HEK293 (cell line): ENCODE measurements at regions not wholly inside any gene's neighbourhood (a gene's known extent, or its start where the extent isn't known, plus 50 kb on each side); places are given as distances from the start of the nearest gene placed in this dataset.

Source experiments
- CTCF ChIA-PET: fragments of 350-600 bp; formaldehyde crosslinking; extraction: SDS; loops from one replicate; lab custom pipeline; 2021; ENCODE audit warnings: antibody characterized with exemption; lab: Yijun Ruan, JAX
- POLR2A ChIA-PET: fragments of 300-600 bp; formaldehyde crosslinking; extraction: SDS; loops from one replicate; lab custom pipeline; 2020; ENCODE audit warnings: antibody characterized with exemption, inconsistent platforms; lab: Yijun Ruan, JAX
- H3K27ac ChIP-seq: fragments of 200-500 bp; sonication (Bioruptor generic); 2 replicates; pipeline ENCODE4 v1.5.1; 2014; ENCODE audit warnings: low read depth, low read length, control low read depth, inconsistent platforms; ENCODE audit errors: extremely low read depth
- H3K36me3 ChIP-seq, 2 experiments: fragments of 200-500 bp in 1 of 2; sonication (Bioruptor generic) in 1 of 2; 1 replicate in 1 of 2; 2 replicates in 1 of 2; pipeline ENCODE4 v1.5.1; 2014 to 2017; ENCODE audit warnings: inconsistent platforms in 2 of 2, low read length in 2 of 2; ENCODE audit not compliant: control insufficient read depth in 2 of 2, insufficient read depth in 1 of 2
- H3K4me1 ChIP-seq: fragments of 200-500 bp; sonication (Bioruptor generic); 2 replicates; pipeline ENCODE4 v1.5.1; 2014; ENCODE audit warnings: mild to moderate bottlenecking, low read length, inconsistent platforms; ENCODE audit not compliant: control insufficient read depth, insufficient read depth
- H3K4me3 ChIP-seq: 2 replicates; pipeline ENCODE4 v1.5.1; 2011; ENCODE audit warnings: low read depth, mild to moderate bottlenecking, control low read depth, low read length, moderate library complexity
- H3K9me3 ChIP-seq: fragments of 200-500 bp; sonication (Bioruptor generic); 2 replicates; pipeline ENCODE4 v1.5.1; 2014; ENCODE audit warnings: low read depth, low read length, inconsistent platforms; ENCODE audit not compliant: control insufficient read depth, insufficient read depth
- EGR2 ChIP-seq: fragments of 450-650 bp; formaldehyde crosslinking; IDR thresholded peaks from 2 replicates; pipeline ENCODE4 v1.5.1; 2016; ENCODE audit warnings: low read depth, missing biosample characterization, missing genetic modification characterization
- HOXA7 ChIP-seq: sonication (generic); formaldehyde crosslinking; IDR thresholded peaks from 2 replicates; pipeline ENCODE4 v1.8.1; 2022; ENCODE audit warnings: missing genetic modification reagents, borderline replicate concordance
- KLF1 ChIP-seq: fragments of 450-650 bp; formaldehyde crosslinking; IDR thresholded peaks from 2 replicates; pipeline ENCODE4 v1.5.1; 2016; ENCODE audit warnings: missing biosample characterization, missing genetic modification characterization
- PATZ1 ChIP-seq: fragments of 450-650 bp; formaldehyde crosslinking; IDR thresholded peaks from 2 replicates; pipeline ENCODE4 v1.5.1; 2016; ENCODE audit warnings: missing biosample characterization, missing genetic modification characterization
- SP3 ChIP-seq: fragments of 450-650 bp; formaldehyde crosslinking; IDR thresholded peaks from 2 replicates; pipeline ENCODE4 v1.5.1; 2016; ENCODE audit warnings: missing biosample characterization, missing genetic modification characterization
- TCF7L2 ChIP-seq: IDR thresholded peaks from 2 replicates; pipeline ENCODE4 v1.6.1; 2011; ENCODE audit warnings: low read depth, mild to moderate bottlenecking, inconsistent platforms, low read length, moderate library complexity, borderline replicate concordance
- ZBTB7A ChIP-seq: fragments of 450-650 bp; formaldehyde crosslinking; IDR thresholded peaks from 2 replicates; pipeline ENCODE4 v1.5.1; 2016; ENCODE audit warnings: low read depth, missing biosample characterization, missing genetic modification characterization
- ZFHX2 ChIP-seq: fragments of 450-650 bp; formaldehyde crosslinking; conservative IDR thresholded peaks from 2 replicates; pipeline ENCODE4 v1.5.1; 2016; ENCODE audit warnings: missing biosample characterization, missing genetic modification characterization
- ZNF133 ChIP-seq: fragments of 450-650 bp; formaldehyde crosslinking; IDR thresholded peaks from 2 replicates; pipeline ENCODE4 v1.5.1; 2016; ENCODE audit warnings: missing biosample characterization, missing genetic modification characterization
- ZNF169 ChIP-seq: fragments of 450-650 bp; formaldehyde crosslinking; IDR thresholded peaks from 2 replicates; pipeline ENCODE4 v1.5.1; 2016; ENCODE audit warnings: missing biosample characterization, missing genetic modification characterization
- ZNF19 ChIP-seq: fragments of 450-650 bp; formaldehyde crosslinking; IDR thresholded peaks from 2 replicates; pipeline ENCODE4; 2016; ENCODE audit warnings: missing biosample characterization, missing genetic modification characterization, low read depth
- ZNF221 ChIP-seq: fragments of 450-650 bp; formaldehyde crosslinking; IDR thresholded peaks from 2 replicates; pipeline ENCODE4 v1.5.1; 2017; ENCODE audit warnings: missing biosample characterization, missing genetic modification characterization, borderline replicate concordance
- ZNF223 ChIP-seq: fragments of 450-650 bp; formaldehyde crosslinking; IDR thresholded peaks from 2 replicates; pipeline ENCODE4 v1.5.1; 2016; ENCODE audit warnings: missing biosample characterization, missing genetic modification characterization
- ZNF239 ChIP-seq: fragments of 450-650 bp; formaldehyde crosslinking; IDR thresholded peaks from 2 replicates; pipeline ENCODE4 v1.5.1; 2016; ENCODE audit warnings: missing biosample characterization, missing genetic modification characterization
- ZNF274 ChIP-seq, 2 experiments: fragments of 200-500 bp in 1 of 2; fragments of 450-650 bp in 1 of 2; sonication (Bioruptor generic) in 1 of 2; formaldehyde crosslinking in 1 of 2; IDR thresholded peaks; 2 replicates each; pipeline versions ENCODE4 v1.5.1 to v1.6.1; 2014 to 2016; ENCODE audit warnings: borderline replicate concordance in 1 of 2, inconsistent platforms in 1 of 2, low read length in 1 of 2, missing biosample characterization in 1 of 2, missing genetic modification characterization in 1 of 2
- ZNF335 ChIP-seq: fragments of 450-650 bp; formaldehyde crosslinking; conservative IDR thresholded peaks from 2 replicates; pipeline ENCODE4 v1.5.1; 2016; ENCODE audit warnings: missing biosample characterization, missing genetic modification characterization
- ZNF394 ChIP-seq: fragments of 450-650 bp; formaldehyde crosslinking; IDR thresholded peaks from 2 replicates; pipeline ENCODE4 v1.5.1; 2016; ENCODE audit warnings: missing biosample characterization, missing genetic modification characterization, mild to moderate bottlenecking, moderate library complexity, borderline replicate concordance
- ZNF398 ChIP-seq: fragments of 450-650 bp; formaldehyde crosslinking; IDR thresholded peaks from 2 replicates; pipeline ENCODE4 v1.5.1; 2017; ENCODE audit warnings: missing biosample characterization, missing genetic modification characterization
- ZNF423 ChIP-seq: fragments of 450-650 bp; formaldehyde crosslinking; IDR thresholded peaks from 2 replicates; pipeline ENCODE4 v1.5.1; 2016; ENCODE audit warnings: missing biosample characterization, missing genetic modification characterization
- ZNF518A ChIP-seq: fragments of 450-650 bp; formaldehyde crosslinking; conservative IDR thresholded peaks from 2 replicates; pipeline ENCODE4 v1.5.1; 2016; ENCODE audit warnings: low read depth, missing biosample characterization, missing genetic modification characterization
- ZNF768 ChIP-seq: fragments of 450-650 bp; formaldehyde crosslinking; IDR thresholded peaks from 2 replicates; pipeline ENCODE4 v1.5.1; 2018; ENCODE audit warnings: missing biosample characterization, mild to moderate bottlenecking, missing genetic modification characterization

GRCh38 chr5:81850501-81851357, 99.8 kb upstream of the SSBP2 start:
- POLR2A ChIA-PET: interaction anchor here (1.0 to 3.3 kb wide), 5 partner anchors 42 to 314 kb away, joined by 3 to 142 read pairs (median 9); partner anchors contain the start of gene SSBP2
- Histone ChIP-seq H3K27ac (peak overlapping the region; percentile 91; the same call in 1 of the 2 replicates), H3K4me3 (no peak overlapping the region), H3K4me1 (peaks cover 8% of the 10 kb centered on the region), H3K9me3 (no peaks in the 10 kb centered on the region), H3K36me3 (no peaks in the 10 kb centered on the region)
- CTCF ChIA-PET: interaction anchor here (0.6 to 2.2 kb wide), 11 partner anchors 62 to 343 kb away, joined by 3 to 10 read pairs (median 4); partner anchors contain the start of gene SSBP2
- peak; percentile 11; the same call in 1 of the 2 replicates for TF ChIP-seq PATZ1 (tag by site-specific recombination)
- TF ChIP-seq EGR2 (tag by site-specific recombination): 0 out of 2 replicates have a peak, but pooled peaks have one; percentile 31
- TF ChIP-seq ZNF221 (tag by site-specific recombination): no peak
- peak; percentile 74 for TF ChIP-seq ZFHX2 (tag by site-specific recombination)
- TF ChIP-seq TCF7L2: peak; percentile 1; the same call in 1 of the 2 replicates
- 0 out of 2 replicates have a peak, but pooled peaks have one; percentile 13 for TF ChIP-seq ZNF518A
- TF ChIP-seq ZNF274 (IDR thresholded peaks at IDR 0.05; ENCODE audit: low read length): no peak
- no peak for TF ChIP-seq ZNF274 (tag by site-specific recombination; IDR thresholded peaks at IDR 0.05; ENCODE audit: borderline replicate concordance)
- no peak for TF ChIP-seq ZNF394
- TF ChIP-seq ZNF335 (tag by site-specific recombination): peak; percentile 44

GRCh38 chr5:81849770-81850367, 99.0 kb upstream of the SSBP2 start:
- ChIA-PET POLR2A (interaction anchor here (1.1 to 3.3 kb wide), 3 partner anchors 61 to 315 kb away, joined by 5 to 142 read pairs (median 9); partner anchors contain the start of gene SSBP2), CTCF (interaction anchor here (0.9 to 2.2 kb wide), 4 partner anchors 12 to 343 kb away, joined by 3 to 8 read pairs (median 6); no protein-coding TSS in a partner anchor)
- Histone ChIP-seq H3K9me3 (no peaks in the 10 kb centered on the region), H3K36me3 (no peaks in the 10 kb centered on the region), H3K4me1 (peaks cover 8% of the 10 kb centered on the region), H3K27ac (no peak overlapping the region), H3K4me3 (no peak overlapping the region)
- TF ChIP-seq HOXA7 (CRISPR knock-in tag): no peak
- no peak for TF ChIP-seq ZNF169
- TF ChIP-seq ZNF768: no peak
- TF ChIP-seq ZNF239 (tag by site-specific recombination): no peak
- TF ChIP-seq ZNF398 (tag by site-specific recombination): no peak
- TF ChIP-seq ZNF221 (tag by site-specific recombination): no peak
- peak; percentile 6; the same call in 1 of the 2 replicates for TF ChIP-seq ZNF423 (tag by site-specific recombination)
- no peak for TF ChIP-seq KLF1
- TF ChIP-seq ZNF19 (tag by site-specific recombination): no peak
- no peak for TF ChIP-seq ZBTB7A (tag by site-specific recombination)
- no peak for TF ChIP-seq ZNF223
- no peak for TF ChIP-seq SP3
- no peak for TF ChIP-seq ZNF133 (tag by site-specific recombination)
